ENCODE measurements at regions not wholly inside any gene's neighbourhood (a gene's known extent, or its start where the extent isn't known, plus 50 kb on each side); places are given as distances from the start of the nearest gene placed in this dataset.

GRCh38 chr6:105564121-105564902 is 161.4 kb upstream of the PREP start:
- TF ChIP-seq EZH2phosphoT487 (IDR thresholded peaks at IDR 0.05; ENCODE audit: borderline replicate concordance, low read length) (no peak), CTCF (IDR thresholded peaks at IDR 0.05; ENCODE audit: low read depth, low read length, poor library complexity, severe bottlenecking) (no peak)
- Histone ChIP-seq H3K36me3 (ENCODE audit: control insufficient read depth, low read length) (no peaks in the 10 kb centered on the region), H3K27me3 (ENCODE audit: control insufficient read depth, low read length) (no peaks in the 10 kb centered on the region), H4K20me1 (ENCODE audit: control insufficient read depth, insufficient read depth, low read depth, low read length) (no peaks in the 10 kb centered on the region), H3K9me3 (ENCODE audit: control insufficient read depth, insufficient read depth, low read length) (no peaks in the 10 kb centered on the region), H3F3A (ENCODE audit: control insufficient read depth, insufficient read depth) (no peaks in the 10 kb centered on the region), H3K4me1 (ENCODE audit: control insufficient read depth, low read length) (no peaks in the 10 kb centered on the region), H3K4me2 (ENCODE audit: low read length) (no peak overlapping the region), H3K9me2 (replicated peaks; ENCODE audit: control insufficient read depth, low read length) (no peaks in the 10 kb centered on the region), H3K27ac (ENCODE audit: low read depth, low read length) (no peak overlapping the region), H3K79me2 (ENCODE audit: control insufficient read depth, low read length) (no peaks in the 10 kb centered on the region), H3K4me3 (ENCODE audit: low read length) (no peak overlapping the region)

- no peaks in the 10 kb centered on the region for H3K79me2 ChIP-seq (ENCODE audit: control insufficient read depth, low read length)
- no peaks in the 10 kb centered on the region for H4K20me1 ChIP-seq (ENCODE audit: control insufficient read depth, insufficient read depth, low read depth, low read length)
- no peak overlapping the region for H3K27ac ChIP-seq (ENCODE audit: low read depth, low read length)
- no peaks in the 10 kb centered on the region for H3K27me3 ChIP-seq (ENCODE audit: control insufficient read depth, low read length)
- no peaks in the 10 kb centered on the region for H3F3A ChIP-seq (ENCODE audit: control insufficient read depth, insufficient read depth)
- H3K4me2 ChIP-seq (ENCODE audit: low read length): no peak overlapping the region
- H3K36me3 ChIP-seq (ENCODE audit: control insufficient read depth, low read length): no peaks in the 10 kb centered on the region
- no peak for TF ChIP-seq CTCF (IDR thresholded peaks at IDR 0.05; ENCODE audit: low read depth, low read length, poor library complexity, severe bottlenecking)
- TF ChIP-seq EZH2phosphoT487 (IDR thresholded peaks at IDR 0.05; ENCODE audit: borderline replicate concordance, low read length): no peak
- H3K9me2 ChIP-seq (replicated peaks; ENCODE audit: control insufficient read depth, low read length): no peaks in the 10 kb centered on the region
- H3K4me1 ChIP-seq (ENCODE audit: control insufficient read depth, low read length): no peaks in the 10 kb centered on the region
- H3K9me3 ChIP-seq (ENCODE audit: control insufficient read depth, insufficient read depth, low read length): no peaks in the 10 kb centered on the region
- no peak overlapping the region for H3K4me3 ChIP-seq (ENCODE audit: low read length)
Observed at GRCh38 chr6:105562027-105562426, 159.1 kb upstream of the PREP start.

GRCh38 chr6:105561486-105561885 is 158.6 kb upstream of the PREP start:
- H3K27me3 ChIP-seq (ENCODE audit: control insufficient read depth, low read length): no peaks in the 10 kb centered on the region
- H3K27ac ChIP-seq (ENCODE audit: low read depth, low read length): no peak overlapping the region
- no peak for TF ChIP-seq EZH2phosphoT487 (IDR thresholded peaks at IDR 0.05; ENCODE audit: borderline replicate concordance, low read length)
- TF ChIP-seq CTCF (IDR thresholded peaks at IDR 0.05; ENCODE audit: low read depth, low read length, poor library complexity, severe bottlenecking): no peak
- no peak overlapping the region for H3K4me2 ChIP-seq (ENCODE audit: low read length)
- no peaks in the 10 kb centered on the region for H3K79me2 ChIP-seq (ENCODE audit: control insufficient read depth, low read length)
- H4K20me1 ChIP-seq (ENCODE audit: control insufficient read depth, insufficient read depth, low read depth, low read length): no peaks in the 10 kb centered on the region
- H3K36me3 ChIP-seq (ENCODE audit: control insufficient read depth, low read length): no peaks in the 10 kb centered on the region
- H3K4me3 ChIP-seq (ENCODE audit: low read length): no peak overlapping the region
- H3F3A ChIP-seq (ENCODE audit: control insufficient read depth, insufficient read depth): no peaks in the 10 kb centered on the region
- H3K9me2 ChIP-seq (replicated peaks; ENCODE audit: control insufficient read depth, low read length): no peaks in the 10 kb centered on the region
- H3K9me3 ChIP-seq (ENCODE audit: control insufficient read depth, insufficient read depth, low read length): no peaks in the 10 kb centered on the region
- H3K4me1 ChIP-seq (ENCODE audit: control insufficient read depth, low read length): no peaks in the 10 kb centered on the region

Measured in DOHH2 (cell line).